Mucosa of descending colon (tissue), 3 donors: ENCODE measurements at regions not wholly inside any gene's neighbourhood (a gene's known extent, or its start where the extent isn't known, plus 50 kb on each side); places are given as distances from the start of the nearest gene placed in this dataset.

ENCODE experiments used
- ATAC-seq: fragments of 200-7000 bp; cut with Tn5 transposase; one replicate; pipeline ENCODE4 v1.9.1; 2020; ENCODE audit warnings: mild to moderate bottlenecking, moderate library complexity
- DNase-seq, 3 donors: peaks; one replicate each; pipeline ENCODE4 v3.0.0-alpha.2; 2020
- H3K36me3 ChIP-seq: fragments of 200-600 bp; one replicate; pipeline ENCODE4 v1.8.0; 2021; ENCODE audit warnings: low read depth, mild to moderate bottlenecking
- H3K4me1 ChIP-seq: fragments of 200-600 bp; one replicate; pipeline ENCODE4 v1.8.0; 2021; ENCODE audit warnings: low read depth, mild to moderate bottlenecking
- H3K4me3 ChIP-seq: fragments of 200-600 bp; one replicate; pipeline ENCODE4 v1.8.0; 2021; ENCODE audit warnings: mild to moderate bottlenecking
- H3K9me3 ChIP-seq: fragments of 200-600 bp; one replicate; pipeline ENCODE4 v1.8.0; 2021; ENCODE audit warnings: mild to moderate bottlenecking
- CTCF ChIP-seq: fragments of 200-600 bp; IDR thresholded peaks from one replicate; pipeline ENCODE4 v1.8.0; 2022; ENCODE audit warnings: antibody characterized with exemption, mild to moderate bottlenecking
- intact Hi-C, 2 donors: fragments of 100-400 bp; cut with DNase I in 1 of 2; cut with micrococcal nuclease in 1 of 2; formaldehyde crosslinking; loops; one replicate each; pipeline versions ENCODE4 v1.11.0 to v1.11.1; 2022; cut with DNase I, micrococcal nuclease
- donor health status: DM: no; HTN: no; CAD: no; lungs with moderate emphysema.
- donor health status: DM: no; HTN: no; CAD: no.
- donor health status: DM: no; HTN: yes; CAD: no.

- ATAC-seq = no peak
- Histone ChIP-seq H3K4me1 (no peaks in the 10 kb centered on the region), H3K36me3 (no peaks in the 10 kb centered on the region), H3K4me3 (no peak overlapping the region), H3K9me3 (peaks cover 7% of the 10 kb centered on the region)
- TF ChIP-seq CTCF = no peak
- intact Hi-C loops = no loop called here
- no peak for DNase-seq
Measured at GRCh38 chr5:158406884-158407823, 548.2 kb upstream of the CLINT1 start.

- intact Hi-C loops = no loop called here
- no peak for DNase-seq
- no peak for TF ChIP-seq CTCF
Measured at GRCh38 chr5:158398360-158399201, 539.6 kb upstream of the CLINT1 start.

GRCh38 chr5:158397278-158397677 is 538.3 kb upstream of the CLINT1 start:
- Histone ChIP-seq H3K9me3 (no peaks in the 10 kb centered on the region), H3K4me3 (no peak overlapping the region), H3K36me3 (no peaks in the 10 kb centered on the region), H3K4me1 (no peaks in the 10 kb centered on the region)
- DNase-seq (no peak), ATAC-seq (no peak)
- intact Hi-C loops = no loop called here
- TF ChIP-seq CTCF = no peak

More at GRCh38 chr5:158398360-158399201, 539.6 kb upstream of the CLINT1 start:
- Histone ChIP-seq H3K4me3 (no peak overlapping the region), H3K36me3 (no peaks in the 10 kb centered on the region), H3K9me3 (peaks cover under 1% of the 10 kb centered on the region), H3K4me1 (no peaks in the 10 kb centered on the region)
- ATAC-seq = no peak

GRCh38 chr5:158394102-158394501 is 535.2 kb upstream of the CLINT1 start:
- Histone ChIP-seq H3K4me1 (no peaks in the 10 kb centered on the region), H3K9me3 (no peaks in the 10 kb centered on the region), H3K4me3 (no peak overlapping the region), H3K36me3 (no peaks in the 10 kb centered on the region)
- no peak for TF ChIP-seq CTCF
- ATAC-seq (no peak), DNase-seq (no peak)
- intact Hi-C loops = no loop called here

- ATAC-seq (no peak), DNase-seq (no peak)
- Histone ChIP-seq H3K9me3 (no peaks in the 10 kb centered on the region), H3K4me1 (no peaks in the 10 kb centered on the region), H3K4me3 (no peak overlapping the region), H3K36me3 (no peaks in the 10 kb centered on the region)
- intact Hi-C loops = no loop called here
- TF ChIP-seq CTCF = no peak
Measured at GRCh38 chr5:158393457-158393856, 534.5 kb upstream of the CLINT1 start.
